ENCODE measurements at regions not wholly inside any gene's neighbourhood (a gene's known extent, or its start where the extent isn't known, plus 50 kb on each side); places are given as distances from the start of the nearest gene placed in this dataset.

GRCh38 chr11:88402784-88403183, 65.2 kb upstream of the CTSC start:
- Mint-ChIP-seq H3K4me1 (ENCODE audit: low read depth) (peaks cover 13% of the 10 kb centered on the region), H3K4me3 (no peak overlapping the region), H3K27ac (no peak overlapping the region), H3K36me3 (ENCODE audit: low read depth) (no peaks in the 10 kb centered on the region), H3K27me3 (ENCODE audit: low read depth) (no peaks in the 10 kb centered on the region), H3K9me3 (no peaks in the 10 kb centered on the region)
- DNase-seq: no peak
- CTCF ChIA-PET: interaction anchor here (0.9 kb wide), 1 partner anchor 79 kb away, joined by 3 read pairs; no protein-coding TSS in a partner anchor
- intact Hi-C loops (cut with micrococcal nuclease): no loop called here

DNA sequence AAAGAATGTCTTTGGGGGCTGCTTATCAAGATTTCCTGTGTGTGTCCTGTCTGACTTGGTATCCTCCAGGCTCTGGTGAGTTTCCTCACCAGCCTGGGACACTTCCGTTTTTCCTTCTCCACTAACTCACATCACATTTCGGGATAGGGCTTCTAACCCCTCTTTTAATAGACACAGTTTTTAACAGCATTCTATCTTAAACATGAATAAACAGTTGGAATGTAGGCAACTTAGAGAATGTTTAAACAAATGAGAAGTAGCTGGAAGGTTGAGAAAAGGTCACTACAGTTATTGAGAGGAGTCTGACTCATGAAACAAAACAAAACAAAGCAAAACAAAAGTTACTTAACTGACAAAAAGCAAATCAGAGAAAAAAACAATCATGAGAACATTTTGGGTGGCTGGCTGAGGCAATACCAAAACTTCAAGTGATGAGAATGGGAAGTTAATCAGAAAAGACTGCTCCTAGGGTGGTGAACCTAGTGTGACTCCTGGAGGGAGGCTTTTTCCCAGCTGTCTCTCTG, 64.7 kb upstream of the CTSC start:
- CTCF ChIA-PET: no interaction called here
- intact Hi-C loops (cut with micrococcal nuclease): no loop called here
- H3K4me3 Mint-ChIP-seq: no peak overlapping the region
- no peaks in the 10 kb centered on the region for H3K36me3 Mint-ChIP-seq (ENCODE audit: low read depth)
- H3K27me3 Mint-ChIP-seq (ENCODE audit: low read depth): no peaks in the 10 kb centered on the region
- peaks cover 13% of the 10 kb centered on the region for H3K4me1 Mint-ChIP-seq (ENCODE audit: low read depth)
- H3K27ac Mint-ChIP-seq: no peak overlapping the region
- DNase-seq: no peak
- H3K9me3 Mint-ChIP-seq: no peaks in the 10 kb centered on the region

- Mint-ChIP-seq H3K4me1 (ENCODE audit: low read depth) (peaks cover 3% of the 10 kb centered on the region), H3K9me3 (no peaks in the 10 kb centered on the region), H3K4me3 (no peak overlapping the region), H3K27me3 (ENCODE audit: low read depth) (no peaks in the 10 kb centered on the region), H3K36me3 (ENCODE audit: low read depth) (no peaks in the 10 kb centered on the region), H3K27ac (no peak overlapping the region)
- intact Hi-C loops (cut with micrococcal nuclease): no loop called here
- CTCF ChIA-PET: no interaction called here
- DNase-seq: no peak
These were observed 61.4 kb upstream of the CTSC start for GRCh38 chr11:88398791-88399570.

- CTCF ChIA-PET: no interaction called here
- intact Hi-C loops (cut with micrococcal nuclease): no loop called here
These were observed 60.8 kb upstream of the CTSC start for GRCh38 chr11:88398372-88398771.

GRCh38 chr11:88390254-88390653, 52.7 kb upstream of the CTSC start:
- Mint-ChIP-seq H3K36me3 (ENCODE audit: low read depth) (no peaks in the 10 kb centered on the region), H3K9me3 (no peaks in the 10 kb centered on the region), H3K27ac (no peak overlapping the region), H3K27me3 (ENCODE audit: low read depth) (no peaks in the 10 kb centered on the region), H3K4me3 (no peak overlapping the region), H3K4me1 (ENCODE audit: low read depth) (no peaks in the 10 kb centered on the region)
- intact Hi-C loops (cut with micrococcal nuclease): no loop called here
- CTCF ChIA-PET: no interaction called here
- DNase-seq: no peak

More at GRCh38 chr11:88398372-88398771, 60.8 kb upstream of the CTSC start:
- H3K27me3 Mint-ChIP-seq (ENCODE audit: low read depth): no peaks in the 10 kb centered on the region
- no peaks in the 10 kb centered on the region for H3K9me3 Mint-ChIP-seq
- H3K4me3 Mint-ChIP-seq: no peak overlapping the region
- no peak for DNase-seq
- H3K36me3 Mint-ChIP-seq (ENCODE audit: low read depth): no peaks in the 10 kb centered on the region
- no peak overlapping the region for H3K27ac Mint-ChIP-seq
- H3K4me1 Mint-ChIP-seq (ENCODE audit: low read depth): peaks cover 3% of the 10 kb centered on the region

- Mint-ChIP-seq H3K4me3 (no peak overlapping the region), H3K9me3 (no peaks in the 10 kb centered on the region), H3K27ac (no peak overlapping the region), H3K36me3 (ENCODE audit: low read depth) (no peaks in the 10 kb centered on the region), H3K4me1 (ENCODE audit: low read depth) (peaks cover 4% of the 10 kb centered on the region), H3K27me3 (ENCODE audit: low read depth) (no peaks in the 10 kb centered on the region)
- intact Hi-C loops (cut with micrococcal nuclease): no loop called here
- CTCF ChIA-PET: interaction anchor here (0.7 to 1.0 kb wide), 2 partner anchors 91 to 1411 kb away, joined by 3 to 4 read pairs; no protein-coding TSS in a partner anchor
- DNase-seq: no peak
These were observed 50.4 kb upstream of the CTSC start for GRCh38 chr11:88387957-88388356.

All from activated naive CD4-positive, alpha-beta T cell treated with anti-CD3 and anti-CD28 coated beads for 36 hours (primary cell).